ENCODE measurements at regions not wholly inside any gene's neighbourhood (a gene's known extent, or its start where the extent isn't known, plus 50 kb on each side); places are given as distances from the start of the nearest gene placed in this dataset.

- no peak for TF ChIP-seq TCF7L2 (IDR thresholded peaks at IDR 0.05; ENCODE audit: low read depth, low read length)
- TF ChIP-seq, protein P1, sequence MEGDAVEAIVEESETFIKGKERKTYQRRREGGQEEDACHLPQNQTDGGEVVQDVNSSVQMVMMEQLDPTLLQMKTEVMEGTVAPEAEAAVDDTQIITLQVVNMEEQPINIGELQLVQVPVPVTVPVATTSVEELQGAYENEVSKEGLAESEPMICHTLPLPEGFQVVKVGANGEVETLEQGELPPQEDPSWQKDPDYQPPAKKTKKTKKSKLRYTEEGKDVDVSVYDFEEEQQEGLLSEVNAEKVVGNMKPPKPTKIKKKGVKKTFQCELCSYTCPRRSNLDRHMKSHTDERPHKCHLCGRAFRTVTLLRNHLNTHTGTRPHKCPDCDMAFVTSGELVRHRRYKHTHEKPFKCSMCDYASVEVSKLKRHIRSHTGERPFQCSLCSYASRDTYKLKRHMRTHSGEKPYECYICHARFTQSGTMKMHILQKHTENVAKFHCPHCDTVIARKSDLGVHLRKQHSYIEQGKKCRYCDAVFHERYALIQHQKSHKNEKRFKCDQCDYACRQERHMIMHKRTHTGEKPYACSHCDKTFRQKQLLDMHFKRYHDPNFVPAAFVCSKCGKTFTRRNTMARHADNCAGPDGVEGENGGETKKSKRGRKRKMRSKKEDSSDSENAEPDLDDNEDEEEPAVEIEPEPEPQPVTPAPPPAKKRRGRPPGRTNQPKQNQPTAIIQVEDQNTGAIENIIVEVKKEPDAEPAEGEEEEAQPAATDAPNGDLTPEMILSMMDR (IDR thresholded peaks at IDR 0.05) = no peak
- no peak for TF ChIP-seq REST (IDR thresholded peaks at IDR 0.05; ENCODE audit: insufficient read depth in 1 of 2, low read depth in 2 of 2, low read length in 1 of 2)
- no peak for TF ChIP-seq POLR2AphosphoS5 (IDR thresholded peaks at IDR 0.05; ENCODE audit: low read depth, low read length)
- TF ChIP-seq SIN3A (IDR thresholded peaks at IDR 0.05; ENCODE audit: borderline replicate concordance, insufficient read depth, low read depth, low read length) = no peak
- Histone ChIP-seq H3K9me3 (ENCODE audit: control insufficient read depth, insufficient read depth, low read depth, low read length) (no peaks in the 10 kb centered on the region), H3K36me3 (ENCODE audit: control insufficient read depth, insufficient read depth, low read length) (no peaks in the 10 kb centered on the region), H3K4me1 (ENCODE audit: control insufficient read depth, insufficient read depth, low read length) (no peaks in the 10 kb centered on the region), H3K27me3 (ENCODE audit: control insufficient read depth, insufficient read depth, low read length) (no peaks in the 10 kb centered on the region; the same call in 1 of the 2 replicates), H3K27ac (ENCODE audit: low read length) (no peak overlapping the region), H3K4me3 (ENCODE audit: low read depth in 2 of 2, low read length in 2 of 2) (no peak overlapping the region)
- in situ Hi-C loops (cut with HindIII; ENCODE audit: low pct_unique_long_range_greater_than_20kb, low sequenced_read_pairs) = no loop called here
- DNase-seq (ENCODE audit: low read depth, low spot score) (no peak), ATAC-seq (no peak)
- BruUV-seq (replicated peaks) = no TSS peak
- ChIA-PET POLR2A (no interaction called here), CTCF (no interaction called here)
- intact Hi-C loops (cut with micrococcal nuclease; ENCODE audit: unreplicated experiment) = no loop called here
Observed at GRCh38 chr9:119991797-119992196, 588.2 kb downstream of the CDK5RAP2 start.

DNA sequence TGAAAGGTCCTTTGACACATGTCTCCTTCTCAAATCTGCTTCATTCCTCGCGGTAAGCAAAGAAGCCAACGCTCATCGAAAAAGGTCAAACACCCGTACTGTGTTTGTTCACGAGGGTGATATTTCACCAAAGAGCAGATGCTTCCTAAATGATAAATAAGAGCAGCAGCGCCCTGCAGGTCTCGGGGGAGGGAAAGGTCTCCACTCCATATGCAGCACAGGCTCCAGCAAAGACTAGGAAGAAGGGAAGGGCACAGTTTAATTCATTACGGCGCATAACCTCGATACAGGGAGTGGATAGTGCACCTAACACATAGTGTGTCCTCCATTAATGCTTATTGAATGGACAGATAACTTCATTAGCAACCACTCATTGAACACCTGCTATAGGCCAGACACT, 593.3 kb downstream of the CDK5RAP2 start:
- ChIA-PET POLR2A (no interaction called here), CTCF (no interaction called here)
- ATAC-seq = no peak
- H3K27ac ChIP-seq (ENCODE audit: low read length) = no peak overlapping the region
- TF ChIP-seq SIN3A (IDR thresholded peaks at IDR 0.05; ENCODE audit: borderline replicate concordance, insufficient read depth, low read depth, low read length) = no peak
- no peak for TF ChIP-seq REST (IDR thresholded peaks at IDR 0.05; ENCODE audit: insufficient read depth in 1 of 2, low read depth in 2 of 2, low read length in 1 of 2)
- no peak for TF ChIP-seq TCF7L2 (IDR thresholded peaks at IDR 0.05; ENCODE audit: low read depth, low read length)
- no peak for TF ChIP-seq POLR2AphosphoS5 (IDR thresholded peaks at IDR 0.05; ENCODE audit: low read depth, low read length)
- TF ChIP-seq, protein P1 (IDR thresholded peaks at IDR 0.05) = no peak
- no peak for DNase-seq (ENCODE audit: low read depth, low spot score)
- H3K27me3 ChIP-seq (ENCODE audit: control insufficient read depth, insufficient read depth, low read length) = no peaks in the 10 kb centered on the region; the same call in 1 of the 2 replicates
- H3K4me3 ChIP-seq (ENCODE audit: low read depth in 2 of 2, low read length in 2 of 2) = no peak overlapping the region
- in situ Hi-C loops (cut with HindIII; ENCODE audit: low pct_unique_long_range_greater_than_20kb, low sequenced_read_pairs) = no loop called here
- intact Hi-C loops (cut with micrococcal nuclease; ENCODE audit: unreplicated experiment) = no loop called here
- no TSS peak for BruUV-seq (replicated peaks)
- no peaks in the 10 kb centered on the region for H3K36me3 ChIP-seq (ENCODE audit: control insufficient read depth, insufficient read depth, low read length)
- H3K9me3 ChIP-seq (ENCODE audit: control insufficient read depth, insufficient read depth, low read depth, low read length) = no peaks in the 10 kb centered on the region
- no peaks in the 10 kb centered on the region for H3K4me1 ChIP-seq (ENCODE audit: control insufficient read depth, insufficient read depth, low read length)
